Mesendoderm (in vitro differentiated cells): ENCODE measurements at regions not wholly inside any gene's neighbourhood (a gene's known extent, or its start where the extent isn't known, plus 50 kb on each side); places are given as distances from the start of the nearest gene placed in this dataset.

ENCODE experiments used
- DNase-seq: peaks from one replicate; pipeline ENCODE4 v3.0.0; 2013
- H2AK5ac ChIP-seq: 2 replicates; pipeline ENCODE4 v1.6.1; 2013; ENCODE audit warnings: low read length, inconsistent platforms
- H2BK120ac ChIP-seq: 2 replicates; pipeline ENCODE4 v1.6.1; 2013; ENCODE audit warnings: low read depth, mild to moderate bottlenecking, low read length, moderate library complexity, mixed read lengths
- H2BK15ac ChIP-seq: replicated peaks from 2 replicates; pipeline ENCODE4 v1.6.1; 2013; ENCODE audit warnings: low read depth, mild to moderate bottlenecking, moderate library complexity
- H2BK5ac ChIP-seq: 2 replicates; pipeline ENCODE4 v1.6.1; 2013; ENCODE audit warnings: low read length, inconsistent platforms
- H3K18ac ChIP-seq: 2 replicates; pipeline ENCODE4 v1.6.1; 2013; ENCODE audit warnings: mild to moderate bottlenecking, low read length, mixed read lengths
- H3K23ac ChIP-seq: one replicate; pipeline ENCODE4 v1.6.1; 2013; ENCODE audit warnings: low read length
- H3K27ac ChIP-seq: 2 replicates; pipeline ENCODE4 v1.5.1; 2013; ENCODE audit warnings: low read depth, mild to moderate bottlenecking, inconsistent platforms, low read length, moderate library complexity
- H3K27me3 ChIP-seq: 2 replicates; pipeline ENCODE4 v1.6.1; 2013; ENCODE audit warnings: low read length, control low read depth, mild to moderate bottlenecking, inconsistent platforms; ENCODE audit not compliant: insufficient read depth, poor library complexity
- H3K36me3 ChIP-seq: 2 replicates; pipeline ENCODE4 v1.6.1; 2013; ENCODE audit warnings: low read length, inconsistent platforms; ENCODE audit not compliant: control insufficient read depth, insufficient read depth
- H3K4ac ChIP-seq: one replicate; pipeline ENCODE4 v1.6.1; 2013; ENCODE audit warnings: low read depth, mild to moderate bottlenecking, low read length, moderate library complexity
- H3K4me1 ChIP-seq: 2 replicates; pipeline ENCODE4 v1.6.1; 2013; ENCODE audit warnings: low read depth, low read length, inconsistent platforms; ENCODE audit not compliant: control insufficient read depth
- H3K4me2 ChIP-seq: 2 replicates; pipeline ENCODE4 v1.6.1; 2013; ENCODE audit warnings: low read length
- H3K4me3 ChIP-seq: 2 replicates; pipeline ENCODE4 v1.5.1; 2013; ENCODE audit warnings: mild to moderate bottlenecking, low read length
- H3K56ac ChIP-seq: one replicate; pipeline ENCODE4 v1.6.1; 2013; ENCODE audit warnings: low read length
- H3K79me1 ChIP-seq: 2 replicates; pipeline ENCODE4 v1.6.1; 2013; ENCODE audit warnings: low read length, inconsistent platforms
- H3K79me2 ChIP-seq: 2 replicates; pipeline ENCODE4 v1.6.1; 2013; ENCODE audit warnings: mild to moderate bottlenecking, low read length; ENCODE audit not compliant: control insufficient read depth, insufficient read depth
- H3K9ac ChIP-seq: 2 replicates; pipeline ENCODE4 v1.6.1; 2013; ENCODE audit warnings: low read length, inconsistent platforms
- H4K5ac ChIP-seq: one replicate; pipeline ENCODE4 v1.6.1; 2013; ENCODE audit warnings: low read length
- H4K8ac ChIP-seq: one replicate; pipeline ENCODE4 v1.6.1; 2013; ENCODE audit warnings: low read depth, mild to moderate bottlenecking, control low read depth, low read length, moderate library complexity
- WGBS: extraction: QIAGEN DNeasy Blood & Tissue Kit; methylation state at CpG from one replicate; pipeline ENCODE4 v1.1.7; 2013; ENCODE audit warnings: low lambda C conversion rate, missing lambda C conversion rate; ENCODE audit not compliant: insufficient coverage; ENCODE audit errors: extremely low coverage; 5-methylcytosine and 5-hydroxymethylcytosine counted together

DNA sequence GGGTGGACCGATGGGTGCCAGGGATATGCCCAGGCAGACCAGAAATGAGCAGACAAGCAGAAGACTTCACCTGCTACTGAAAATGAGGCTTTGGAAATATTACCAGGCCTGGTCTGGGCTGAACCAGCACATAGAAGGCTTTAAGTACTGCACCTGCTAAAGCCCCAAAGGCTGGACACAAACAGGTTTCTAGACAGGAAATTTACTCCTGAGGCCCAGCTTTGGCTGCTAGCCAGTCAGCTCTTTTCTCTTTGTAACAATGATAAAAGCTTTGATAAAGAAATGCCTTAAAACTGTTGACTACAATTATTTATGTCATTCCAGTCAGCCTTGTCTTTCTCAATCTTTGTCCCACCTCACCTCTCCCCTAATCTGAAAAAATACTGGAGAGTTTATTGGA lies 228.9 kb upstream of the EGLN3 start:
- no peak for DNase-seq
- WGBS: no CpG with 5 or more reads among the region's 1 CpG
- no peaks in the 10 kb centered on the region for H3K79me1 ChIP-seq
- H3K23ac ChIP-seq: no peak overlapping the region
- H2BK120ac ChIP-seq: no peak overlapping the region
- no peak overlapping the region for H4K8ac ChIP-seq
- H3K9ac ChIP-seq: no peak overlapping the region
- no peaks in the 10 kb centered on the region for H3K36me3 ChIP-seq
- H2BK5ac ChIP-seq: no peak overlapping the region
- no peak overlapping the region for H3K4me3 ChIP-seq
- H3K4me1 ChIP-seq: no peaks in the 10 kb centered on the region
- no peak overlapping the region for H2BK15ac ChIP-seq
- H3K18ac ChIP-seq: no peak overlapping the region
- H2AK5ac ChIP-seq: no peak overlapping the region
- H3K27ac ChIP-seq: no peak overlapping the region
- H3K4me2 ChIP-seq: no peak overlapping the region
- no peak overlapping the region for H3K56ac ChIP-seq
- H4K5ac ChIP-seq: no peak overlapping the region
- no peaks in the 10 kb centered on the region for H3K27me3 ChIP-seq
- H3K79me2 ChIP-seq: no peaks in the 10 kb centered on the region
- H3K4ac ChIP-seq: no peak overlapping the region

DNA sequence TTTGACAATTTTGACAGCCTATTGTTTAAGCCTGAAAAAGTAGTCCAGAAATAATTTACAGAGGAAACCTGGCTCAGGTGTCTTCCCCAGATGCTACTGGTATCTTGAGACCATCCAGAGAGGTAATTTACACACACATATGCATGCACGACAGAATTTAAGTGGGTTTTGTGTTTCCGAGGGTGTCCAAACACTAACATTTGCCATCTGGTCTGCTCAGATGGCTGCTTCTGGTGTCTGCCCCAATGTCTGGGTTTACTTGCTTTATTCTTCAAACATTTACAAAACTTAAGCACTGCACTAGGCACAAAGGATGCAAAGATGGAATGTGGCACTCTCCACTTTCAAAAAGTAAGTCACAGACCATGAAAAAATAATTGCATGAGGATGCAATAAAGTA lies 226.6 kb upstream of the EGLN3 start:
- H2BK5ac ChIP-seq: no peak overlapping the region
- DNase-seq: no peak
- H4K8ac ChIP-seq: no peak overlapping the region
- H3K4me1 ChIP-seq: no peaks in the 10 kb centered on the region
- no peak overlapping the region for H3K18ac ChIP-seq
- no peak overlapping the region for H3K4ac ChIP-seq
- no peak overlapping the region for H3K9ac ChIP-seq
- no peaks in the 10 kb centered on the region for H3K79me1 ChIP-seq
- no peak overlapping the region for H3K56ac ChIP-seq
- H2BK120ac ChIP-seq: no peak overlapping the region
- no peaks in the 10 kb centered on the region for H3K36me3 ChIP-seq
- no peak overlapping the region for H3K4me3 ChIP-seq
- H3K27ac ChIP-seq: no peak overlapping the region
- no peak overlapping the region for H3K4me2 ChIP-seq
- H3K23ac ChIP-seq: no peak overlapping the region
- no peak overlapping the region for H4K5ac ChIP-seq
- no peaks in the 10 kb centered on the region for H3K79me2 ChIP-seq
- H2BK15ac ChIP-seq: no peak overlapping the region
- H2AK5ac ChIP-seq: no peak overlapping the region
- no peaks in the 10 kb centered on the region for H3K27me3 ChIP-seq
- no CpG with 5 or more reads among the region's 2 CpGs for WGBS

DNA sequence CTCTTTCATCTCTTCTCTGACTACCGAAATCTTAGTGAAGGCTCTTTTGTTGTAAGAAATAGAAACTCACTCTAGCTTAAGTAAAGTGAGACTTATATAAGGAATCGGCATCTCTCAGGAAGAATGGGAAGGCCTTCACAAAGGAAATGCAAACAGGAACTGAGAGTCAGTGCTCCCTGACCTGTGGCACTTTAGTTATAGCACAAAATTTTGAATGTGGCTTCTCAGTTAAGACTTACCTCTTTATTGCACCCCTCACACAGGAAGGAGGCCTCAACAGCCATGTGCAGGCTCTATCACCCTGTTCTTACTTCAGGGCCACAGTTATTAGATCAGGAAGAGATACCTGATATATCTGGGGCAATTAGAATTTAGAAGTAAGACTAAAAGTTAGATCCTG lies 224.7 kb upstream of the EGLN3 start:
- H4K5ac ChIP-seq: no peak overlapping the region
- H3K79me1 ChIP-seq: no peaks in the 10 kb centered on the region
- no peak overlapping the region for H3K27ac ChIP-seq
- H4K8ac ChIP-seq: no peak overlapping the region
- H3K27me3 ChIP-seq: no peaks in the 10 kb centered on the region
- no peak overlapping the region for H2BK120ac ChIP-seq
- no peak overlapping the region for H2BK15ac ChIP-seq
- no peak overlapping the region for H3K4me3 ChIP-seq
- no peak overlapping the region for H3K4me2 ChIP-seq
- no peaks in the 10 kb centered on the region for H3K36me3 ChIP-seq
- H3K4me1 ChIP-seq: no peaks in the 10 kb centered on the region
- H2AK5ac ChIP-seq: no peak overlapping the region
- no peak overlapping the region for H3K18ac ChIP-seq
- no peaks in the 10 kb centered on the region for H3K79me2 ChIP-seq
- no CpG with 5 or more reads among the region's 2 CpGs for WGBS
- no peak overlapping the region for H3K9ac ChIP-seq
- H3K56ac ChIP-seq: no peak overlapping the region
- H2BK5ac ChIP-seq: no peak overlapping the region
- H3K4ac ChIP-seq: no peak overlapping the region
- no peak overlapping the region for H3K23ac ChIP-seq
- DNase-seq: no peak

DNA sequence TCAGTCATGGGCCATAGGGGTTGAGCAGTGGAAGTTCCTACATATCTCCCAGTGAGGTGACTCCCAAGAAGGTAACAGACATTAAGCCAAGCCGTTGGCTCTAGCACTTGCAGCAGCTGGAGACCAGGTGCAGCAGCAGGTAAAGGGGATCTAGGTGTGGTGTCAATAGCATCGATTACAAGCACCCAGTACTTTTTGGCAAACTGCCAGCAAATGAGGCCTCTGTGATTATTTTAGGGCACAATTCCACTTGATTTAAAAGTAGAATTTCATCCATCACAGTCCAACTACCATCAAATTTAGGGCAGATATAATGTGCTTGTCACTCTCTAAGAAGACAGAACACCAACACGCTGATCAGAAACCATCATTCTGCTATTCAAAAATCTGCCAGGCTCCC lies 224.1 kb upstream of the EGLN3 start:
- Histone ChIP-seq H3K27me3 (no peaks in the 10 kb centered on the region), H2BK120ac (no peak overlapping the region), H3K18ac (no peak overlapping the region), H2BK5ac (no peak overlapping the region), H4K5ac (no peak overlapping the region), H3K4me2 (no peak overlapping the region), H2AK5ac (no peak overlapping the region), H2BK15ac (no peak overlapping the region), H3K79me1 (no peaks in the 10 kb centered on the region), H3K27ac (no peak overlapping the region), H4K8ac (no peak overlapping the region), H3K4me1 (no peaks in the 10 kb centered on the region), H3K36me3 (no peaks in the 10 kb centered on the region), H3K56ac (no peak overlapping the region), H3K4me3 (no peak overlapping the region), H3K9ac (no peak overlapping the region), H3K79me2 (no peaks in the 10 kb centered on the region), H3K23ac (no peak overlapping the region), H3K4ac (no peak overlapping the region)
- no peak for DNase-seq
- no CpG with 5 or more reads among the region's 3 CpGs for WGBS

DNA sequence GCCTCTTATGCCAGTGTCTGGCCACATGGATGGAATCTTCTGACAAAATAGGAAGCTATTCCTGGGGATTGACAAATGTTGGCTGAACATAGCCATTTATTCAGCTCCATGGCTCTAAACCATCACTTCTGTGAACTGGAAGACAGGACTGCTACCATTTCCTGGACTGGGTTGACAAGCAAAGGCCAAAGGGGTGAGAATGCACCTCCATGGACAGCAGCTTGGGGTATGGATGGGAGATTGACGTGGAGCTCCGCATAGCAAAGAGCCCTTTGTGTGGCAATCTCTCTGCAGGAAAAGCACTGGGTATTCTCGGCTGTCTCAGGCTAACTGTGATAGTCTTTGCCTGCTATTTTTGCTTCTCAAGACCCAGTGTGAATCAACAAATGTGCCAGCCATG lies 223.0 kb upstream of the EGLN3 start:
- no peak overlapping the region for H3K27ac ChIP-seq
- no peak overlapping the region for H3K18ac ChIP-seq
- H3K79me1 ChIP-seq: no peaks in the 10 kb centered on the region
- no peaks in the 10 kb centered on the region for H3K79me2 ChIP-seq
- WGBS: no CpG with 5 or more reads among the region's 3 CpGs
- no peak overlapping the region for H3K4ac ChIP-seq
- H3K4me1 ChIP-seq: no peaks in the 10 kb centered on the region
- no peak overlapping the region for H3K4me3 ChIP-seq
- H4K5ac ChIP-seq: no peak overlapping the region
- no peak overlapping the region for H2BK120ac ChIP-seq
- H3K9ac ChIP-seq: no peak overlapping the region
- DNase-seq: no peak
- no peak overlapping the region for H2BK5ac ChIP-seq
- H3K23ac ChIP-seq: no peak overlapping the region
- no peak overlapping the region for H2BK15ac ChIP-seq
- no peaks in the 10 kb centered on the region for H3K36me3 ChIP-seq
- H3K56ac ChIP-seq: no peak overlapping the region
- no peak overlapping the region for H2AK5ac ChIP-seq
- no peaks in the 10 kb centered on the region for H3K27me3 ChIP-seq
- H4K8ac ChIP-seq: no peak overlapping the region
- H3K4me2 ChIP-seq: no peak overlapping the region

DNA sequence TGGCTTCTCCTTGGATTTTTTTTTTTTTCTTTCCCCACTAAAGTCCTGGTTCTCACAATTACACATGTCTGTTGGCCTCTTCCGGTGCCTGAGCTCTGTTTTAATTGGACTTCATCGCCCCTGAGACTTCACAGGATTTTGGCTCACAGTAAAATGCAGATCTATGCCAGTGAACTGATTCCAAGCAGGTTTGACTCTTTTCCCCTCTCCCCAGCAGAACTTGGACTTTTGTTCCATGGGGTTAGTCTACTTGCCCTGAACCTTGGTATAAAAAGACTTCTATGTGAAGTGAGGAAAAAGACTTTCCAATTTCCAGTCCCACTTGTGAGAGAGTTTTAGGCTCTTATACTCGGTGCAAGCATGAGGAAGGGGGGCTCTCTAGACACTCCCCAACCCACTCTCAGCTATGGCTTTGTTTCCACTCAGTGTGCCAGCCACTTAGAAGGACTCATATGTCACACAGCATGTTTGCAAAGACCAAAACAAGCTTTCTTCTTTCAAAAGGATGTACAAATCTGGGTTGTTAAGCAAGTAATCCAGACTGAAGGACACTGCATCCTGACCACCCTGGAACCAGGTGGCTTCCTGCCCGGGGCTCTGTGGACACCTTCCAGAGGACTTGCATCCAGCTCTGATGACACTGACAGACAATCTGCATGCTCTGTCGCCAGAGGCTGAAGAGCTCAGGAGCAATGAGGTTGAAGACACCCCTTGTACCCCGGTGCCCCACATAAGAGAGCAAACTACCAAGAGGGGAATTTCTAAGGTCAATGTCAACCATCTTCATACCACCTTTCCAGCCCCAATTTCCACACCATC lies 221.9 kb upstream of the EGLN3 start:
- H3K23ac ChIP-seq: no peak overlapping the region
- H3K56ac ChIP-seq: no peak overlapping the region
- H2BK5ac ChIP-seq: no peak overlapping the region
- no peak overlapping the region for H3K4me3 ChIP-seq
- no peaks in the 10 kb centered on the region for H3K79me2 ChIP-seq
- H3K18ac ChIP-seq: no peak overlapping the region
- H2BK15ac ChIP-seq: no peak overlapping the region
- no peak overlapping the region for H4K8ac ChIP-seq
- no peak for DNase-seq
- no peaks in the 10 kb centered on the region for H3K27me3 ChIP-seq
- no peaks in the 10 kb centered on the region for H3K36me3 ChIP-seq
- H4K5ac ChIP-seq: no peak overlapping the region
- H2AK5ac ChIP-seq: no peak overlapping the region
- H3K79me1 ChIP-seq: no peaks in the 10 kb centered on the region
- H3K9ac ChIP-seq: no peak overlapping the region
- no peaks in the 10 kb centered on the region for H3K4me1 ChIP-seq
- H3K4ac ChIP-seq: no peak overlapping the region
- H2BK120ac ChIP-seq: no peak overlapping the region
- no peak overlapping the region for H3K27ac ChIP-seq
- no CpG with 5 or more reads among the region's 6 CpGs for WGBS
- H3K4me2 ChIP-seq: no peak overlapping the region
